H54 (cell line): ENCODE measurements at regions not wholly inside any gene's neighbourhood (a gene's known extent, or its start where the extent isn't known, plus 50 kb on each side); places are given as distances from the start of the nearest gene placed in this dataset.
A peak's percentile ranks its signal among the peaks of the same experiment; 100 is the strongest.

ENCODE experiments used
- DNase-seq: peaks from one replicate; pipeline ENCODE4 v3.0.0; 2011; ENCODE audit warnings: low spot score, mixed read lengths; ENCODE audit not compliant: insufficient read length
- FAIRE-seq: peaks from 3 replicates; lab custom pipeline; 2011; peaks lifted over from hg19 to GRCh38; lab: Jason Lieb, UNC
- POLR2A ChIP-seq: IDR thresholded peaks from 2 replicates; pipeline ENCODE4 v1.6.1; 2011; ENCODE audit warnings: low read depth, mild to moderate bottlenecking, low read length

DNA sequence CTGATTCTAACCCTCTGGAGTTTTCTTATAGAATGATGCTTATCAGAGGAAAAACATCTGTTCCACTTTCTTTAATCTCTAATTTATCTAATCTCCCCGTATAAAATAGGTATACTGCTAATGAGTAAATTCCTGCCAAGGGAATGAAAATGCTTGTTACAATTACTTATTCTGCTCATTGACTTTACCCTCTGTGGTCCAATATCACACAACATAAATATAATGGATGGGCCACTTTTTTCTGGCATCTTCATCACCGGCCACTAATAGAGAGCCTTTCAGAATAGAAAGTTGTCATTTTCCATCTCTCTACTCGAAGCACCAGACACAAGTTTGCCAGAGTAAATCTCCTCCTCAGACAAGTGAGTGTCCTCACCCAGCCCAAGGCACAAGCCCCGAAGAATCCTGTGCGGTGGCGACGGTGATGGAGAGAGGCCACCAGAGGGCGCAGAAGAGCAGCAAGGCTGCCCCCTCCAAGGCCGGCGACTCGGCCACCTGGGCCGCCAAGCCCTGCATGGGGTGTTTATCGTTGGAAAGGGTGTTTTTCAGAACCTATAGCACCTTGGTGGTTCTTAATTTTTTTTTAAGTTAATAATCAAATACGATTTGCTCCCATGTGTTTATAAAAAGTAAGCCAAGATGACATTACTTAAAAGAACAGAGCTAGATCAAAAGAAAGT, 212.9 kb upstream of the ARID1B start:
- DNase-seq, result peak; percentile 39
- TF ChIP-seq POLR2A, result no peak
- no peak for FAIRE-seq

DNA sequence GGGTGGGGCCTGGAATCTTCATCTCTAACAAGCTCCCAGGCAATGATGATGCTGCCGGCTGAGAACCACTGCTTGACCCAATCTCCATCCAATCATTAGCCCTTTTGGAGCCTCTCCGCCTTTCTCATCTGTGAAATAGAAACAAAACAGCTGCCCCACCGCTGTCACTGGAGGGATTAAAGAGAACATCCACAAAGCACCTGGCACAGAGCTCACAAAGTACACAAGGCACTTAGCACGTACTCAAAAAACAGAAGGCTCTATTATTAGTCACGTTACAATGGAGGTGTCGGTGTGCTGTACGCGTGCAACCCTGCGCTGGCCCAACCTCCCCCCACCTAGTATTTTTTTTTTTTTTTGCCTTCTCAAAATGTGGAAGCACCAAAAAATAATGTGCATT, 213.5 kb upstream of the ARID1B start:
- no peak for TF ChIP-seq POLR2A
- DNase-seq (no peak), FAIRE-seq (no peak)

DNA sequence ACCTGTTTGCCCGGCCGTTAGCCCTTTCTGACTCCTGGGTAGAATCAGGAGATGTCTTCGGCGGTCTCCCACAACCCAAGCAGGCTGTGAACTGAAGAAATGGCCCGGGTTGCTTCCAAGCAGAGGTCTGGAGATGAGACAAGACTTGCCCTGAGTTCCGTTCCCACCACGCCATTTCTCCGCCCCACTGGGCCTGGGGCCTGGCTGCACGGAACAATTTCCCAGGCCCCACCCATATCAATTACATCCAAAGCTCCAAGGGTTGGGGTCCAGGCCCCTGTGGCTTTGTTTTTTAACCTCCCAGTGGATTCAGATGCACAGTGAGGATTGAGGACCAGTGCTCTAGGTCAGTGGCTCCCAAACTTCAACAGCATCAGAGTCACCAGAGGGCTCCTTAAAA, 214.5 kb upstream of the ARID1B start:
- TF ChIP-seq POLR2A, result no peak
- FAIRE-seq, result no peak
- no peak for DNase-seq

- FAIRE-seq, result no peak
- no peak for TF ChIP-seq POLR2A
- no peak for DNase-seq
Measured at GRCh38 chr6:156562019-156562418, 215.2 kb upstream of the ARID1B start.

DNA sequence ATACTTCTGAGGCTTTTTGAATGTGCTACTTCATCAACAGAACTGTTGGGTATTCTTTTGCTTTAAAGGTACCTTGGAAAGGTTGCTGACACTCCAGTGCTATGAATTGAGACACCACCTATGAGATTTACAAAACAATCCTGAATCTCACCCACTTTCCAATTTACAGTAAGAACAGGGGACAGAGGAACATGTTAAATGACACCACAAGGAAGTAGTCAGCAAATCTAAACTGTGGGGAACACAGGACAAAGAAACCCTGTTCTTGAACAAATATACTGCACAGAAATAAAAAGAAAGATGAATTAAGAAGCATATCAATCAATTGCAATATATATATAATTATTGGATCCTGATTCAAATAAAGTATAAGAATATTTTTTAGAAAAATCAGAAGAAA, 216.7 kb upstream of the ARID1B start:
- FAIRE-seq (no peak), DNase-seq (no peak)
- TF ChIP-seq POLR2A, result no peak

- DNase-seq (no peak), FAIRE-seq (no peak)
- no peak for TF ChIP-seq POLR2A
Measured at GRCh38 chr6:156559162-156559690, 218.0 kb upstream of the ARID1B start.

- FAIRE-seq (no peak), DNase-seq (no peak)
- TF ChIP-seq POLR2A, result no peak
Measured at GRCh38 chr6:156557911-156558259, 219.3 kb upstream of the ARID1B start.

GRCh38 chr6:156557251-156557910, 219.8 kb upstream of the ARID1B start:
- TF ChIP-seq POLR2A, result no peak
- DNase-seq (peak; percentile 50), FAIRE-seq (no peak)

GRCh38 chr6:156556811-156557210, 220.4 kb upstream of the ARID1B start:
- no peak for TF ChIP-seq POLR2A
- DNase-seq (no peak), FAIRE-seq (no peak)

DNA sequence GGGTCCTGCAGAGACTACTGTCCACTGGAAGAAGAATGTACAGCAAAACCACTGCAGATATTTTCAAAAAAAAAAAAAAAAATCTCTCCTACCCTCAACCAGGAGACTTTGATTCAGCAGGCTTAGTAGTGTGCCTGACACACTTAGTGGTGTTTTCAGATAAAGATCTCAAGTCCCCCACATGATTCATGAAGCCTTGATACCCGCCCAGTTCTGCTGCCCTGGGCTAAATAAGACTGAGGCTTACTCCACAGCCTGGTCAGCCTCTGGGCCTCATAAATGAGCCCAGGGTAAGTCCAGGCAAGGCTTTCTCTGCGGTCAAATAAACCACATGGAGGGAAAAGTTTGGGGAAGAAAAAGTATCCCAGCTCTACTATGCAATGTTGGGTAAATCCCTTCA, 222.1 kb upstream of the ARID1B start:
- TF ChIP-seq POLR2A, result no peak
- DNase-seq (no peak), FAIRE-seq (no peak)

DNA sequence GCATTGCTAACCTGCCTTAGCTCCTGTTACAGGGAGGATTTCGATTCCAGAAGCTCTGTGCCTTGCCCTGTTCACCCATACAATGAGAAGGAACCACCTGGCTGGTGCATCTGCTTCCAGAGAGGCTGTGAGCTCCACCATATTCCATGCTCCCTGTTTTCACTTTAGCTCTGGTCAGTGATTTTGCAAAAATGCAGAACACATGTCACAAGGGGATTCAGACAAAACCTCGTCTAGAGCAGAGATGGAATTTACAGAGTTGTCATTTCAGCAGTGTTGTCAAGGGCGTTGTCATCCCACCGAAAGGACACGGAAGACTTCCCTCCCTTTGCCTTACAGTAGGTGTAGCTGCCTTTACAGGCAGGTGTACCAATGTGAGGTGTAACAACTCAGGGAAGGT, 223.0 kb upstream of the ARID1B start:
- FAIRE-seq (no peak), DNase-seq (no peak)
- TF ChIP-seq POLR2A, result no peak

- no peak for DNase-seq
- FAIRE-seq, result no peak
- no peak for TF ChIP-seq POLR2A
Measured at GRCh38 chr6:156552849-156553248, 224.3 kb upstream of the ARID1B start.

DNA sequence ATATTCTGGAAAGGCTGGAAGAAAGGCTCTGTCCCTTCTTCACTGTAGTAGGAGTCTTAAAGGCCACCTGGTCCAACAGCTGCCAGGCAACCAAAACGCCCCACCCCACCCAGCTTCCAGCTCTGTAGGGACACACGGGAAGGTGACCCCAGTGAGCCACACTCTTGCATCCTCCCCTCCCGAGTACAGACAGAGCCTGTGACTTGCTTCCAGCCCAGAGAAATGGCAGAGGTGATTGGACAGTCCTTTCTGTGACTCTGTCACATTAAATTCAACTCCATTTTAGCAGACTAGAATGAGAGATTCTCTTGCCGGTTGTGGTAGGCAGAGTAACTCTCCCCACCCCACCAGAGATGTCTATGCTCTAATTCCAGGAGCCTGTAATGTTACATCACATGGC, 226.2 kb upstream of the ARID1B start:
- no peak for TF ChIP-seq POLR2A
- DNase-seq (no peak), FAIRE-seq (no peak)

- no peak for DNase-seq
- no peak for TF ChIP-seq POLR2A
- no peak for FAIRE-seq
Measured at GRCh38 chr6:156545931-156546330, 231.2 kb upstream of the ARID1B start.

DNA sequence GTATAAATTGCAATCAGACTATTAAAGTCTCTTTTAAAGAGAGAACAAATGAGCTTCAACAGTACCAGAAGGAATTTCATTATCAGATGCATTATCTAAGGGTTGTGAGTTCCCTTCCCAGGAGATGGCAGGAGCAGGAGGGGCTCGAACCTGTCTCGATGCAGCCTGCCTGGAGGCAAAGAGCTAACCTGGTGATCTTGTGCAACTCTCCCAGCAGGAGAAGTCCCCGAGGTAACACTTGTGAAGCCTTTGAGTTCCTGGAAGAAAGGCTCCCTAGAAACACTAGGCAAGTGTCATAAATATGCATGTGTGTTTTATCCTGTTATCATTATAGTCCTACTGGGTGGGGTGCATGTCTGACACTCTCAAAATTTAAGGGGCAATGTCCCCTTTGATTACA, 232.2 kb upstream of the ARID1B start:
- DNase-seq (no peak), FAIRE-seq (no peak)
- no peak for TF ChIP-seq POLR2A
